IMR-90 (cell line): ENCODE measurements at regions not wholly inside any gene's neighbourhood (a gene's known extent, or its start where the extent isn't known, plus 50 kb on each side); places are given as distances from the start of the nearest gene placed in this dataset.
A peak's percentile ranks its signal among the peaks of the same experiment; 100 is the strongest.

ENCODE experiments used
- ATAC-seq: fragments of 200-7000 bp; cut with Tn5 transposase; 2 replicates; pipeline ENCODE4 v1.9.1; 2020; ENCODE audit warnings: low read depth, mild to moderate bottlenecking, moderate library complexity
- BruUV-seq: library from RNA; stranded (reverse); fragments of 400-500 nt; replicated peaks from 2 replicates; lab custom pipeline; 2021; lab: Mats Ljungman, UMichigan
- CTCF ChIA-PET: fragments of 300-600 bp; formaldehyde crosslinking; extraction: SDS; loops from one replicate; lab custom pipeline; 2021; ENCODE audit warnings: antibody characterized with exemption; lab: Yijun Ruan, JAX
- POLR2A ChIA-PET: fragments of 300-600 bp; sonication (Branson Sonifier 250); formaldehyde crosslinking; loops from one replicate; lab custom pipeline; 2022; ENCODE audit warnings: antibody characterized with exemption; ENCODE audit not compliant: unreplicated experiment; lab: Charles Lee
- DNase-seq: peaks from one replicate; pipeline ENCODE4 v3.0.0; 2013
- H2AFZ ChIP-seq: replicated peaks from 2 replicates; pipeline ENCODE3; 2013; ENCODE audit warnings: low read length, mild to moderate bottlenecking; ENCODE audit not compliant: poor library complexity
- H2AK5ac ChIP-seq: 2 replicates; pipeline ENCODE4 v1.6.1; 2013; ENCODE audit warnings: low read depth, low read length, inconsistent platforms
- H2AK9ac ChIP-seq: replicated peaks from 2 replicates; pipeline ENCODE3; 2013; ENCODE audit warnings: mild to moderate bottlenecking, low read depth, low read length, moderate library complexity; ENCODE audit not compliant: poor library complexity
- H2BK120ac ChIP-seq: 2 replicates; pipeline ENCODE4 v1.6.1; 2013; ENCODE audit warnings: low read depth, low read length, inconsistent platforms
- H2BK15ac ChIP-seq: 3 replicates; pipeline ENCODE4 v1.6.1; 2013; ENCODE audit warnings: low read depth, low read length, inconsistent platforms
- H2BK20ac ChIP-seq: 2 replicates; pipeline ENCODE4 v1.6.1; 2013; ENCODE audit warnings: low read depth, mild to moderate bottlenecking, inconsistent platforms, low read length, moderate library complexity
- H2BK5ac ChIP-seq: 2 replicates; pipeline ENCODE4 v1.6.1; 2013; ENCODE audit warnings: mild to moderate bottlenecking, low read depth, low read length, inconsistent platforms; ENCODE audit not compliant: poor library complexity, severe bottlenecking
- H3K14ac ChIP-seq: replicated peaks from 2 replicates; pipeline ENCODE4 v1.6.1; 2013; ENCODE audit warnings: low read depth, low read length, inconsistent platforms
- H3K18ac ChIP-seq: 2 replicates; pipeline ENCODE4 v1.6.1; 2013; ENCODE audit warnings: low read depth, low read length, control low read depth
- H3K23ac ChIP-seq: 2 replicates; pipeline ENCODE4 v1.6.1; 2013; ENCODE audit warnings: low read depth, low read length, inconsistent platforms
- H3K27ac ChIP-seq: 2 replicates; pipeline ENCODE4 v1.5.1; 2013; ENCODE audit warnings: mild to moderate bottlenecking, control low read depth, low read length; ENCODE audit not compliant: insufficient read depth
- H3K27me3 ChIP-seq: 2 replicates; pipeline ENCODE4 v1.6.1; 2013; ENCODE audit warnings: low read length; ENCODE audit not compliant: control insufficient read depth, insufficient read depth
- H3K36me3 ChIP-seq: 2 replicates; pipeline ENCODE4 v1.6.1; 2013; ENCODE audit warnings: low read length, mixed read lengths; ENCODE audit not compliant: control insufficient read depth, insufficient read depth
- H3K4ac ChIP-seq: 2 replicates; pipeline ENCODE4 v1.6.1; 2013; ENCODE audit warnings: low read depth, low read length, inconsistent platforms
- H3K4me1 ChIP-seq: 2 replicates; pipeline ENCODE4 v1.6.1; 2013; ENCODE audit warnings: low read length, mixed read lengths; ENCODE audit not compliant: control insufficient read depth, insufficient read depth
- H3K4me2 ChIP-seq: 2 replicates; pipeline ENCODE4 v1.6.1; 2013; ENCODE audit warnings: low read depth, mild to moderate bottlenecking, control low read depth, low read length, moderate library complexity
- H3K4me3 ChIP-seq: 2 replicates; pipeline ENCODE4 v1.5.1; 2013; ENCODE audit warnings: low read depth, mild to moderate bottlenecking, control low read depth, low read length, moderate library complexity; ENCODE audit not compliant: insufficient read depth
- H3K56ac ChIP-seq: 2 replicates; pipeline ENCODE4 v1.6.1; 2013; ENCODE audit warnings: low read length, inconsistent platforms; ENCODE audit not compliant: insufficient read depth; ENCODE audit errors: extremely low read depth
- H3K79me1 ChIP-seq, 2 experiments: 2 replicates each; pipeline ENCODE4 v1.6.1; 2013; ENCODE audit warnings: low read length in 2 of 2, inconsistent platforms in 1 of 2, low read depth in 1 of 2
- H3K9ac ChIP-seq: 2 replicates; pipeline ENCODE4 v1.6.1; 2013; ENCODE audit warnings: low read depth, low read length, control low read depth
- H3K9me1 ChIP-seq: 2 replicates; pipeline ENCODE4 v1.6.1; 2013; ENCODE audit warnings: low read length, inconsistent platforms; ENCODE audit not compliant: insufficient read depth
- H3K9me3 ChIP-seq: 2 replicates; pipeline ENCODE4 v1.6.1; 2013; ENCODE audit warnings: low read length; ENCODE audit not compliant: control insufficient read depth, insufficient read depth
- H4K20me1 ChIP-seq: 2 replicates; pipeline ENCODE4 v1.6.1; 2013; ENCODE audit warnings: low read length, inconsistent platforms; ENCODE audit not compliant: insufficient read depth
- H4K5ac ChIP-seq: 2 replicates; pipeline ENCODE4 v1.6.1; 2013; ENCODE audit warnings: mild to moderate bottlenecking, low read depth, low read length, control low read depth
- H4K8ac ChIP-seq, 2 experiments: 2 replicates each; pipeline ENCODE4 v1.6.1; 2013; ENCODE audit warnings: low read depth in 2 of 2, low read length in 2 of 2, control low read depth in 1 of 2, inconsistent platforms in 1 of 2
- H4K91ac ChIP-seq: 2 replicates; pipeline ENCODE4 v1.6.1; 2013; ENCODE audit warnings: low read depth, low read length, inconsistent platforms; ENCODE audit not compliant: insufficient read depth
- BHLHE40 ChIP-seq: fragments of 150-350 bp; IDR thresholded peaks from 2 replicates; pipeline ENCODE4 v1.6.1; 2016; ENCODE audit warnings: mild to moderate bottlenecking, low read depth, low read length
- CTCF ChIP-seq: conservative IDR thresholded peaks from 2 replicates; pipeline ENCODE4 v1.5.1; 2012; ENCODE audit warnings: mild to moderate bottlenecking, low read depth, low read length, improper control_type of control experiment
- MAZ ChIP-seq: IDR thresholded peaks from 2 replicates; pipeline ENCODE4 v1.6.1; 2012; ENCODE audit warnings: low read depth, mild to moderate bottlenecking, low read length, improper control_type of control experiment, moderate library complexity, borderline replicate concordance
- NFE2L2 ChIP-seq: fragments of 150-350 bp; IDR thresholded peaks from 2 replicates; pipeline ENCODE4 v1.6.1; 2016; ENCODE audit warnings: low read depth, mild to moderate bottlenecking, low read length
- RFX5 ChIP-seq: IDR thresholded peaks from 2 replicates; pipeline ENCODE4 v1.8.0; 2012; ENCODE audit warnings: low read depth, mild to moderate bottlenecking, low read length, moderate library complexity
- dilution Hi-C: fragments of 300-500 bp; cut with HindIII; formaldehyde crosslinking; loops from one replicate; pipeline ENCODE4 v1.14.3; 2018; ENCODE audit warnings: low sequenced_read_pairs; ENCODE audit not compliant: unreplicated experiment
- in situ Hi-C: fragments of 300-500 bp; cut with MboI; formaldehyde crosslinking; loops from 3 replicates; pipeline ENCODE4 v1.14.3; 2019; ENCODE audit warnings: low sequenced_read_pairs, inconsistent platforms, mixed read lengths
- intact Hi-C: fragments of 100-400 bp; cut with micrococcal nuclease; formaldehyde crosslinking; loops from 2 replicates; pipeline ENCODE4 v1.10.0; 2022

- Histone ChIP-seq H2AK9ac (no peak overlapping the region), H3K4me1 (peaks cover 12% of the 10 kb centered on the region), H3K4me2 (no peak overlapping the region), H4K8ac (peak overlapping the region in 1 of 2 experiments; percentile 65; a peak in 1 of 4 replicates), H3K36me3 (no peaks in the 10 kb centered on the region), H3K79me1 (no peaks in the 10 kb centered on the region), H3K18ac (peak overlapping the region; percentile 90; the same call in 1 of the 2 replicates), H4K20me1 (no peaks in the 10 kb centered on the region), H3K4ac (peak overlapping the region; percentile 82), H3K14ac (no peak overlapping the region; the same call in 1 of the 2 replicates), H2AK5ac (peak overlapping the region; percentile 63; the same call in 1 of the 2 replicates), H3K9me3 (no peaks in the 10 kb centered on the region), H3K4me3 (no peak overlapping the region), H4K5ac (peak overlapping the region; percentile 59; the same call in 1 of the 2 replicates), H2BK5ac (no peak overlapping the region), H3K9me1 (peaks cover 8% of the 10 kb centered on the region), H2BK15ac (peak overlapping the region; percentile 91; the same call in 1 of the 3 replicates), H2BK20ac (peak overlapping the region; percentile 93), H3K9ac (no peak overlapping the region), H2AFZ (no peak overlapping the region), H4K91ac (peak overlapping the region; percentile 77), H3K27me3 (no peaks in the 10 kb centered on the region), H2BK120ac (peak overlapping the region; percentile 80), H3K56ac (no peak overlapping the region), H3K23ac (peak overlapping the region; percentile 78; the same call in 1 of the 2 replicates), H3K27ac (no peak overlapping the region)
- no TSS peak for BruUV-seq
- in situ Hi-C loops: no loop called here
- dilution Hi-C loops: no loop called here
- intact Hi-C loops: no loop called here
- ATAC-seq: no peak
- no peak for TF ChIP-seq NFE2L2
- no peak for TF ChIP-seq RFX5
- no peak for TF ChIP-seq BHLHE40
- no peak for TF ChIP-seq CTCF
- no peak for TF ChIP-seq MAZ
- DNase-seq: no peak
- ChIA-PET CTCF (interaction anchor here (1.0 to 1.1 kb wide), 2 partner anchors 12 to 21 kb away, joined by 3 read pairs; no protein-coding TSS in a partner anchor), POLR2A (no interaction called here)
These were observed 515.9 kb upstream of the PAPPA start for GRCh38 chr9:115637661-115638060.
